ENCODE measurements at regions not wholly inside any gene's neighbourhood (a gene's known extent, or its start where the extent isn't known, plus 50 kb on each side); places are given as distances from the start of the nearest gene placed in this dataset.
"Not testable (repeated sequence)": the region's sequence is repeated elsewhere in the genome, so short reads cannot be mapped to it uniquely, and the experiment has no call there.

DNA sequence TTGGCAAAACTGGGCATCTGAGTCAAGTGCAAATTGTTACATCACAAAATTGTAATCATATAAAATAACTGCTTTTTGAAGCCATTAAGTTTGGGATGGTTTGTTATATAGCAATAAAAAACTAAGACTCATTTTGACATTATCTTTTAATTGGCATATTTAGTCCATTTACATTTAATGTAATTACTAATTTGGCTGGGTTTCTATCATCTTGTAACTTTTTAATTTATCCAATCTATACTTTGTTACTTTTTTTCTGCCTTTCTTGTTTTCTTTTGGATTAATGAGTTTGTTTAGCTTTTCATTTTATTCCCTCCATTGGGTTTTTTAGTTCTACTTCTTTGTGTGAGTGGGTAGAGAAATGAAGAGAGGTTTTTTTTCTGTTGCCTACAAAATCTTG is 76.3 kb downstream of the DRAM2 start:
- DNase-seq (ENCODE audit: insufficient read length, low spot score) (no peak), FAIRE-seq (no peak)

DNA sequence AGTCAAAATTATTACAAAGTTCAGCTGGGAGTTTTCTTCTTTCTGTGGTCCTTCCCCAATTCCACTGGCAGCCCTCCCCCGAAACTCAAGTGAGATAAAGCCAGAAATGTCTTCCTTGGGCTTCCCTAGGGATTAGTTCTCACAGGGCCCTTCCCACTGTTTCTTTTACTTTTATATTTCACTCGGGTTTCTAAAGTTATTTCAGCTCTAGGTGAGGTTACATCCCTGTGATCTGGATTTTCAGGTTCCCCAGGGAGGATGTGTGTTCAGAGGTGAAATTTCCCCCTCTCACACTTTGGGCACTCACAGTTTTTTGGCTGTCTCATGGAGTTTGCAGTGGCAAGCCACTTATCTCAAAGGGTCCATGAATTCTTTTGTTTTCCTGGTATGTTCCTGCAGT is 77.3 kb downstream of the DRAM2 start:
- DNase-seq (ENCODE audit: insufficient read length, low spot score) (no peak), FAIRE-seq (no peak)

DNA sequence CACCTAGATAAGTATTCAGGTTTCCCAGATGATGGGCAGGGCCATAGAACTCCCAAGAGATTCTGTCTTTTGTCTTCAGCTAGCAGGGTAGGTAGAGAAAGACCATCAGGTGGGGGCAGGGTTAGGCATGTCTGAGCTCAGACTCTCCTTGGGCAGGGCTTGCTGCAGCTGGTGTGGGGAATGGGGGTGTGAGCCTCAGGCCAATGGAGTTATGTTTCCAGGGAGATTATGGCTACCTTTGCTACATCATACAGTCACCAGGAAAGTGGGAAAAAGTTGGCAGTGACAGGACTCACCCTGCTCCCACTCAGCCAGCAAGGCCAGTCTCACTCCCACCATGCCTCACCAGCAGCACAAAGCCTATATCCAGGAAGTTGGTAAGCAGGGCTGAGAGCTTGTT is 77.8 kb downstream of the DRAM2 start:
- FAIRE-seq: no peak
- DNase-seq (ENCODE audit: insufficient read length, low spot score): no peak

DNA sequence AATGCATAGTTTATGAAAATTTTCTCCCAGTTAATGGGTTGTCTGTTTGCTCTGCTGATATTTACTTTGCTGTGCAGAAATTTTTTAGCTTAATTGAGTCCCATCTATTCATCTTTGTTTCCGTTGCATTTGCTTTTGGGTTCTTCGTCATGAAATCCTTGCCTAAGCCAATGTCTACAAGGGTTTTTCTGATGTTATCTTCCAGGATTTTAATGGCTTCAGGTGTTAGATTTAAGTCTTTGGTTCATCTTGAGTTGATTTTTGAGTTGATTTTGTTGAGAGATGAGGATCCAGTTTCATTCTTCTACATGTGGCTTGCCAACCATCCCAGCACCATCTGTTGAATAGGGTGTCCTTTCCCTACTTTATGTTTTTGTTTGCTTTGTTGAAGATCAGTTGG is 85.2 kb downstream of the DRAM2 start:
- DNase-seq (ENCODE audit: insufficient read length, low spot score) (no peak), FAIRE-seq (no peak)

DNA sequence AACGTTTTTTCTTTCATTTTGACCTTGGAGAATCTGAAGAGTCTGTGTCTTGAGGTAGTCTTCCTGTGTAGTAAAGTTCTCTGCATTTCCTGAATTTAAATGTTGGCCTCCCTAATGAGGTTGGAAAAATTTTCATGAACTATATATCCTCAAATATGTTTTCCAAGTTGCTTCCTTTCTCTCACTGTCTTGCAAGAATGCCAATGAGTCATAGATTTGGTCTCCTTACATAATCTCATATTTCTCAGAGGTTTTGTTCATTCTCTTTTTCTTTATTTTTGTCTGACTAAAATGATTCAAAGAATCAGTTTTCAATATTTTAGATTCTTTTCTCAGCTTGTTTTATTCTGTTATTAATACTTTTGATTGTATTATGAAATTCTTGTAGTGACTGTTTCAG is 87.6 kb downstream of the DRAM2 start:
- no peak for DNase-seq (ENCODE audit: insufficient read length, low spot score)
- no peak for FAIRE-seq

DNA sequence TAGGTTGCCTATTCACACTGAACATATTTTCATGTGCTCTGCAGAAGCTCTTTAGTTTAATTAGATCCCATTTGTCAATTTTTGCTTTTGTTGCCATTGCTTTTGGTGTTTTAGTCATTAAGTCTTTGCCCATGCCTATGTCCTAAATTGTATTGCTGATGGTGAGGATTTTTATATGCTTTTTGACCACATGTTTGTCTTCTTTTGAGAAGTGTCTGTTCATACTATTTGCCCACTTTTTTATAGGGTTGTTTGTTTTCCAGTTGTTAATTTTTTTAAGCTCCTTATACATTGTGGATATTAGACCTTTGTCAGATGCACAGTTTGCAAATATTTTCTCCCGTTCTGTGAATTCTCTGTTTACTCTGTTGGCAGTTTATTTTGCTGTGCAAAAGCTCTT is 84.5 kb upstream of the LRIF1 start:
- DNase-seq (ENCODE audit: insufficient read length, low spot score): not testable (repeated sequence)
- FAIRE-seq: peak; percentile 39

DNA sequence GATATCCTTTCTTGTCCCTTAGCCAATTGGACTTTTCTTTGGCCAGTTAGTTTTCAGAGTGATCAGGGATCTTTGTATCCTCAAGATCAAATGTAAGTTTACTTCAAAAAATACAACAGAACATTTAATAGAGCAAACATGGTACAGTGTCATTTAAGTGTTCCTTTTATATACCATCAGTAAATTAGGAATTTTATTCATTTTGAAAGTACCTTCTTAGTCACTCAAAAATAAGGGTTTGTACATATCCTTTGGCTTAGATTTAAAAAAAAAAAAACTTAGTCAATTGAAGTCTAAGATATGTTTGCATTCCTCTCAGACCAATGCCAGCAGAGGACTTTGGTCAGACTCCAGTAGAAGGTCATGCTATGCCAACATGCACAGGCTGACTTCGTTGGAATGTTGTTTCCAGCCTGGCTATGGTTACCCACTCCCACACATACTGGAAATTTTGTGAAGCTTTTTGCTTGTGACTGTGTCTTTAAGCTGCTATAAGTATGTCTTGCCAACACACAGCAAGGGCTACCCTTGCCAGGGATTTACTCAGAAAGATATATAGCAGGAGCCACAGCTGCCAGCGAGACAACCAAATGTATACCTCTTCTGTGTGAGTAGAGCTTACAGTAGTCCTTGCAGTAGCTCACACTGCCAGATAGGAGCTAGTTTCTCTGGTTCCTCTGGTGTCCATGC is 81.5 kb upstream of the LRIF1 start:
- FAIRE-seq (no peak), DNase-seq (ENCODE audit: insufficient read length, low spot score) (no peak)

DNA sequence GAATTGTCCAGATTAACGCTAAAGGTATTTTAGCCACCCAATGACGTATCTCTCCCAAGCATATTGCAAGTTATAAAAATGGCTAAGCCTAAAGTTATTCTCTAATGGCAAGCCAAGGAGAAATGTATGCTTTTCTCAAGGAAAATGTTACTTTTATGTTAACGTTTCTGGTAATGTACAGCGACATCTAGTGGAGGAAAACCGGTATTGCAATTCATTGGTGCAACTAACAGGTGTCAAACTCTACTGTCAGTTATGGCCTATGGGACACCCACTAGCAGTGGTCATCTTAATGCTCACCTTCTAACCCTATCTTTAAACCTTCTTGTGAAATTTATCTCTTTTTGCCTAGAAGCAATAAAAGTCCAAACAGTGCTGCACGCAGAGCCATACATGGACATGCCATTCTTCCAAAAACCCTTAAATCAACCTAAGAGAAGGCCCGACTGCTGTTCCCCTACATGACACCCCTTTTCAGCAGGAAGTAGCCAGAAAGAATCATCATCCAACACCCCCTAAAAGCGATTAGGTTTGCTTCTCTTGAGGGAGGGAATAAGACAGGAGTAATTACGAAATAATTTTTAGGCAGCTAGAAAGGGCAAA is 68.7 kb upstream of the LRIF1 start:
- FAIRE-seq (peak; percentile 90), DNase-seq (ENCODE audit: insufficient read length, low spot score) (peak; percentile 16)

DNA sequence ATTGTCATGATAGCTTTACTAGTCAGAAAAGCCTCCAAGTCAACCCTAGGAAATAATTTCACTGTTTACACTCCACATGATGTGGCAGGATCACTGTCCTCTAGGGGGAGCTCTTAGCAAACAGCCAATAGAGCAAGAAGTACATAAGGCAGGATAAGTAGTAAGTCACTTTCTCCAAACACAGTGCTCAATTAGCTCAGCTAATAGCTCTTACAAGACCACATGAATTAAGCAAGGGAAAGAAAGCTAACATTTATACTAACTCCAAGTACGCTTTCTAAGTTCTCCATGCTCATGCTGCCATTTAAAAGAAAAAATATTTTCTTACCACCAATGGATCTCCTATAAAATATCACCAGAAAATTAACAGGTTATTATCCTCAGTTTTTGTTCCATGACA is 66.9 kb upstream of the LRIF1 start:
- peak; percentile 97 for FAIRE-seq
- DNase-seq (ENCODE audit: insufficient read length, low spot score): peak; percentile 17

DNA sequence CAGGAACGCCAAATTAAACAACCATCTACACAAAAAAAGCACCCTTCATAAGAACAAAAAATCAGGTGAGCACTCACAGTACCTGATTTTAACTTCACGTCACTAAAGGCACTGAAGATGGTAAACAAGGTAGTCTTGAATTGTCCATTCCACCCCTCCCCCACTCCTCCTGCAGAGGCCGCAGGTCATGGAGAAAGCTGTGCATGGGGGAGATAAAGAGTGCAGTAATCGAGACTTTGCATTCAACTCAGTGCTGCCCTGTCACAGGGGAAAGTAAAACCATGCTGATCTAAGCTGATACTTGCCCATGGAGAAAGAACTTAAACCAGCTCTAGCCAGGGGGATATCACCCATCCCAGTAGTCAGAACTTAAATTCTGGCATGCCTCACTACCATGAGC is 61.4 kb upstream of the LRIF1 start:
- no peak for DNase-seq (ENCODE audit: insufficient read length, low spot score)
- FAIRE-seq: no peak

DNA sequence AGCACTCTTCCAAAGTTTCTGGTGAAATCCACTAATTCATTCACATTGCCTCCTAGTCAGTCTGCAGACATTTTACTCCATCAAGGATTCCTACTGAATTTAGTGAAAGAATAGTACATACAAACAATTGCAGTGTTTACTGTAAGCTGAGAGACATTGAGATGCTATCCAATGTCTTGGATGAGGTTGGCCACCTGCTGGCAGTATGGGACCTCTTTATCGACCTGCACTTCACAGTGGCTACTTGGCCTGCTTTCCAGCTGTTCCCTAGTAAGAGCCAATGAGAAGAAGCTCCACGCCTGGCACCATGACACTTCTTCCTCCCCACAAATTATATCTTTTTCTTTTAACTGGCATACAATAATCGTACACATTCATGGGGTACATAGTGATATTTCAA is 51.5 kb upstream of the LRIF1 start:
- DNase-seq (ENCODE audit: insufficient read length, low spot score) (no peak), FAIRE-seq (no peak)
